Muscle layer of duodenum (tissue), 2 donors: ENCODE measurements at regions not wholly inside any gene's neighbourhood (a gene's known extent, or its start where the extent isn't known, plus 50 kb on each side); places are given as distances from the start of the nearest gene placed in this dataset.

ENCODE experiments used
- H3K27ac ChIP-seq: one replicate; pipeline ENCODE4 v1.7.0; 2013; ENCODE audit warnings: mild to moderate bottlenecking, low read length
- H3K27me3 ChIP-seq: one replicate; pipeline ENCODE4 v1.7.0; 2013; ENCODE audit warnings: low read depth, mild to moderate bottlenecking, control low read depth, low read length
- H3K36me3 ChIP-seq, 2 donors: one replicate each; pipeline ENCODE4 v1.7.0; 2013; ENCODE audit warnings: low read length in 2 of 2, control low read depth in 1 of 2, mild to moderate bottlenecking in 1 of 2; ENCODE audit not compliant: insufficient read depth in 2 of 2, control insufficient read depth in 1 of 2
- H3K4me1 ChIP-seq, 2 donors: one replicate each; pipeline ENCODE4 v1.7.0; 2013; ENCODE audit warnings: low read length in 2 of 2, mild to moderate bottlenecking in 2 of 2, control low read depth in 1 of 2, moderate library complexity in 1 of 2; ENCODE audit not compliant: insufficient read depth in 2 of 2, control insufficient read depth in 1 of 2
- H3K4me3 ChIP-seq, 2 donors: one replicate each; pipeline ENCODE4 v1.7.0; 2013; ENCODE audit warnings: low read length in 2 of 2, low read depth in 1 of 2, mild to moderate bottlenecking in 1 of 2
- H3K9me3 ChIP-seq, 2 donors: one replicate each; pipeline ENCODE4 v1.7.0; 2013; ENCODE audit warnings: low read length in 2 of 2, control low read depth in 1 of 2, mild to moderate bottlenecking in 1 of 2; ENCODE audit not compliant: control insufficient read depth in 1 of 2
- donor health status: healthy.

GRCh38 chr6:11363881-11364576 is 131.6 kb upstream of the NEDD9 start:
- Histone ChIP-seq H3K27me3 (no peaks in the 10 kb centered on the region), H3K36me3 (no peaks in the 10 kb centered on the region), H3K4me1 (peaks cover 4 to 6% of the 10 kb centered on the region in 2 donors), H3K4me3 (no peak overlapping the region), H3K27ac (no peak overlapping the region), H3K9me3 (no peaks in the 10 kb centered on the region)

DNA sequence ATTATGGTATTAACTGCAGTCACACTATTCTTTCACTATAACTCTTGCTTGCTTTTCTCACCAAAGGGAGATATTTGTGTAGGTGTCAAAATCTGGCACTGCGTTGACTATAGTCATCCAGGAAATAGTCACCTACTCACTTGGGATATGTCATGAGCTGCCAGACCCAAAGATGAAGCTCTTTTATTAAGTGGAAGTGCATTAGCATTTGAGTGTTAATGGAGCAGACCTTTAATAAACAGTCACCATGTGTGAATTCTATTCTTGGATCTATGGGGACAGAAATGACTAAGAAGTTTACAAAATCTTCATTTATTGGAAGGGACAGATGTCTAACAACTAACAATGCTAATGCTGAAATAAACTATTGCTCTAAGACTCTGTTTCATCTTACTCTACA is 130.1 kb upstream of the NEDD9 start:
- H3K9me3 ChIP-seq: no peaks in the 10 kb centered on the region
- no peak overlapping the region for H3K27ac ChIP-seq
- H3K4me3 ChIP-seq: no peak overlapping the region
- no peaks in the 10 kb centered on the region for H3K36me3 ChIP-seq
- peaks cover 2 to 4% of the 10 kb centered on the region in 2 donors for H3K4me1 ChIP-seq
- no peaks in the 10 kb centered on the region for H3K27me3 ChIP-seq

- H3K4me1 ChIP-seq: no peaks in the 10 kb centered on the region
- H3K9me3 ChIP-seq: no peaks in the 10 kb centered on the region
- no peak overlapping the region for H3K4me3 ChIP-seq
- no peaks in the 10 kb centered on the region for H3K36me3 ChIP-seq
- H3K27me3 ChIP-seq: no peaks in the 10 kb centered on the region
- no peak overlapping the region for H3K27ac ChIP-seq
Observed at GRCh38 chr6:11358904-11359830, 126.7 kb upstream of the NEDD9 start.

DNA sequence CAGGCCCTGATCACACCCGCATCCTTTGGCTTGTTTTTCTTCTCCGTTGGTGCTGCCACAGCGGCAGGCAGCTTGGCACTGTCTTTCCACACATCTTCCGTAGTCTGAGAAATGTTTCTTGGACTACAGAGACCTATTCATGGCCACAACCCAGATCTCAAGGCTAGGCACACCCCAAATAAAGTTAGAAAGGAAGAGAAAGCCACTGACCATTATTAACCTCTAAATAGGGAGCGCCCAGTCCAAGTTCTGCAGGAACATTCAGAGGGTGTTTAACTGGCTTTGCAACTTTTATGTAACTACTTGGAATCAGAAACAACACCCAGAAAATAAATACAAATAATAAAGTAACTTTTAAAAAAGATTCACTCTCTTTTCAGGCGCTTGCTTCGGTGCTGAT is 124.8 kb upstream of the NEDD9 start:
- Histone ChIP-seq H3K36me3 (no peaks in the 10 kb centered on the region), H3K4me3 (no peak overlapping the region), H3K4me1 (no peaks in the 10 kb centered on the region), H3K27me3 (no peaks in the 10 kb centered on the region), H3K27ac (peak overlapping the region; percentile 65), H3K9me3 (no peaks in the 10 kb centered on the region)

GRCh38 chr6:11356404-11357155 is 124.1 kb upstream of the NEDD9 start:
- Histone ChIP-seq H3K36me3 (no peaks in the 10 kb centered on the region), H3K27ac (peak overlapping the region; percentile 65), H3K4me3 (no peak overlapping the region)

DNA sequence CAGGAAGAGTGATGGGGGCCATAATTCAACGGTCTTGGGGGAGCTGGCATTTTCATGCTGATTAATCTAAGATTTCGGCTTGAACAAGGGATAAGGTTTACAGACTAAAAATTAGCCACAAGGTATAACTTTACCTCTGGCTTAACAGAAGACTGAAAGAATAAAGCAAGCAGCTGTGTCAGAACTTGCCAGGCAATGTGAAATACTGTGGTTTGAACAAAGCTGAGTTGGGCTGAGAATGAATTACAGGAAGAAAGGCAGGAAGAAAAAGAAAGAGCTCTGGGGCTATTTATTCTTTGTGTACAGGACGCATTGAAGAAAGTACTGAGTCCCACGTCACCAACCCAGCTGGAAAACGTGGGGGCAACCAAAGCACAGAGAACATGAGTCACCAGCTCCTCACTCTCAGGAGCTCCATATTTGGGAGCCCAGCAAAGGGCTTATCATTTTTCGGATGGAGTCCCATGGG is 121.5 kb upstream of the NEDD9 start:
- peak overlapping the region; percentile 32 for H3K27ac ChIP-seq
- H3K4me1 ChIP-seq: no peaks in the 10 kb centered on the region
- no peaks in the 10 kb centered on the region for H3K9me3 ChIP-seq
- no peaks in the 10 kb centered on the region for H3K27me3 ChIP-seq
- no peaks in the 10 kb centered on the region for H3K36me3 ChIP-seq
- no peak overlapping the region for H3K4me3 ChIP-seq

More at GRCh38 chr6:11356404-11357155, 124.1 kb upstream of the NEDD9 start:
- Histone ChIP-seq H3K4me1 (no peaks in the 10 kb centered on the region), H3K27me3 (no peaks in the 10 kb centered on the region), H3K9me3 (no peaks in the 10 kb centered on the region)

DNA sequence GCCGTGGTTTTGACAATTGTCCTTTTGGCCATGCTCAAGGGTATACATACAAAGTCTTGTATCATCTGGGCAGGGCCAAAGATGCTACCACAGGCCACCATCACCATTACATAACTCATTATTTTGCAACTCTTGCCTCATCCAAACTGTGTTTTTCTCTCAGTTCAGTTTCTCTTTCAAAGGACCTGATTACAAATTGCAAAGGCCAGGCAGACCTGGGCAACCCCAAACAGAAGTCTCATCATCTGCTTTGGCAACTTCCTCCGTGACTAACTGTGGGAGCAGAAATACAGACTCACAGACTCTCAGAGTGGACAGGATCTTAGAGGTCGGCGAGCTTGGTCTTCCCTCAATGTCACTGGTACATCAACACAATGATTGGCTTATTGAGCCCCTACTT is 117.8 kb upstream of the NEDD9 start:
- Histone ChIP-seq H3K36me3 (no peaks in the 10 kb centered on the region), H3K27ac (no peak overlapping the region), H3K4me1 (no peaks in the 10 kb centered on the region), H3K27me3 (no peaks in the 10 kb centered on the region), H3K4me3 (no peak overlapping the region), H3K9me3 (no peaks in the 10 kb centered on the region)

GRCh38 chr6:11349880-11350279 is 117.4 kb upstream of the NEDD9 start:
- H3K4me1 ChIP-seq: no peaks in the 10 kb centered on the region
- no peaks in the 10 kb centered on the region for H3K27me3 ChIP-seq
- H3K9me3 ChIP-seq: no peaks in the 10 kb centered on the region
- no peak overlapping the region for H3K4me3 ChIP-seq
- H3K27ac ChIP-seq: no peak overlapping the region
- no peaks in the 10 kb centered on the region for H3K36me3 ChIP-seq

DNA sequence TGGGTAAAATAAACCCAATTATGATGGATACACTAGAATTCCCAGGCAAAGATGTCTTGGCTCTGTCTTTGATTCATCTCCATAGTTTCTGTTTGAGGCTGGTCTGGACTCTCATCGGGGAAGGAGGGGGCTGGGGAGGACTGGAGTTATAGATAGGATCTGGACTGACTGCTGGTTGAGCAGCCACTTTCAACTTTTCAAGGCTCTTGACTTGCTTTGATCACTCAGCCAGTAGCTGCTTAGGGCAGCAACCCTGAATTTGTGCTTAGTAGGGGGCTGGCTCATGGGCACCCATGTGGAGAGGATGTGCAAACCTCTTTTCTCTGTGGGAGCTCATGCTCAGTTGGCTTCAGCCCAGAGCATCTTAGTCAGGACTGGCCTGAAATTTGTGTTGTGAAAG is 114.0 kb upstream of the NEDD9 start:
- H3K36me3 ChIP-seq: no peaks in the 10 kb centered on the region
- no peaks in the 10 kb centered on the region for H3K4me1 ChIP-seq
- peaks cover 0 to under 1% of the 10 kb centered on the region in 2 donors for H3K9me3 ChIP-seq
- H3K4me3 ChIP-seq: no peak overlapping the region
- H3K27me3 ChIP-seq: no peaks in the 10 kb centered on the region
- no peak overlapping the region for H3K27ac ChIP-seq

DNA sequence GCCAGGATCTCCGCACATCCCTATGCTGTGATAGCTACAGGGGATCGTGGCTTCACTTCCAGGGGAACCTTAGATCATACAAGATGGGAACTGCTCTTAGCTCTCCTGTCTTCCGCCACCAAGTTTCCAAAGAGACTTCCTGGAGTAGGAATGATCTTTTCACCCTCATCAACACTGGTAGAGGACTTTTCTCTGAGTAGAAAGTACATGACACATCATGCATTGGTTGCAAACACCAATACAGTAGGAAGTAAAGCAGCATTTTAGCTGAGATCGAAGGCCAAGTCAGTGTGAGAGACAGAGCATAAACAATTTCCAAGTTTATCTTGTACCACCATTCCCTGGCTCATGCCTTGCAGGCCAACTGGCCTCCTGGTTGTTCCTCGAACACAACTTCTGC is 113.1 kb upstream of the NEDD9 start:
- Histone ChIP-seq H3K27ac (no peak overlapping the region), H3K9me3 (peaks cover 0 to 3% of the 10 kb centered on the region in 2 donors), H3K4me1 (no peaks in the 10 kb centered on the region), H3K27me3 (no peaks in the 10 kb centered on the region), H3K4me3 (no peak overlapping the region), H3K36me3 (no peaks in the 10 kb centered on the region)
